ENCODE measurements at regions not wholly inside any gene's neighbourhood (a gene's known extent, or its start where the extent isn't known, plus 50 kb on each side); places are given as distances from the start of the nearest gene placed in this dataset.

DNA sequence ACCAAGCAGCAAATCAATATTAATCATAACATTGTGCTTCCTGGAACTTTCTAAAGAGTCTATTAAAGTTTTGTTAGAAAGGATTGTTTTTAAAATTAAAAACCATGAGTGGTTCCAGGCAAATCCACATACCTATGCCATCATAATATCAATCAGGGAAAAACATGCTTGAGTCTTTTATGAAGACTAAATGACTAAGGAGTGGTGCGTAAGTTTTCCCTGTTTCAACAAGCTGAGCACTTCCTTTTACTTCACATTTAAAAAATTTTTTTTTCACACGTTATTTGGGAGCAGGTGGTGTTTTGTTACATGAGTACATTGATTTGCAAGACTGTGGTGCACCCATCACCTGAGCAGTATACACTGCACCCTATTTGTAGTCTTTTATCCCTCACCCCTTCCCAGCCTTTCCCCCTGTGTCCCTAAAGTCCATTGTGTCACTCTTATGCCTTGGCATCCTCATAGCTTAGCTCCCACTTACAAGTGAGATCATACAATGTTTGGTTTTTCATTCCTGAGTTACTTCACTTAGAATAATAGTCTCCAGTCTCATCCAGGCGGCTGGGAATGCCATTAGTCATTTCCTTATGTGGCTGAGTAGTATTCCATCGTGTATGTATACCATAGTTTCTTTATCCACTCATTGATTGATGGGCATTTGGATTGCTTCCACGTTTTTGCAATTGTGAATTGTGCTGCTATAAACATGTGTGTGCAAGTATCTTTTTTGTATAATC, 1190.3 kb upstream of the RAG2 start:
- DNase-seq (ENCODE audit: low read depth in 2 of 2): no peak

DNA sequence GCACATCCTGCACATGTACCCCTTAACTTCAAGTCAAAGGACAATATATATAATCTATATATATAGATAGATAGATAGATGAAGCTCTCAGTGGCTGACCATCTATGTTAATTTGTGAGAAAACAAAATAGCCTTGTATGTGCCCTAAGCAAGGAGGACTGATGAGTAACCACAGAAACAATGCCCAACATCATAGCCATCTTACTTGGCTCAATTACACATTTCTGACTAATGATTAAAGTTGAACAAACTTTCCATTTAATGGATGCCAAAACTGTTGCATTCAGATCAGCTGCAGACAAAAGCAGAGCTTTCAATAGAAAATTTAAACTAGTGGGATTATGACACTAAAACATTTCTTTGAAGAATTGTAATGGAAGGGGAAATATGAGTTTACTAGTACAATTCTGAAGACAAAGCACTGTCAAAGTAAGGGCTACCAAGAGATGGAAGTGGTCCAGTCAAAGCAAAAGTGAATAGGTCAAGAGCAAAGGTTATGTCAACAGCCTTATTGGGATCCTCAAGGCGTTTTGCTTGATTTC, 1188.2 kb upstream of the RAG2 start:
- DNase-seq (ENCODE audit: low read depth in 2 of 2): no peak

DNA sequence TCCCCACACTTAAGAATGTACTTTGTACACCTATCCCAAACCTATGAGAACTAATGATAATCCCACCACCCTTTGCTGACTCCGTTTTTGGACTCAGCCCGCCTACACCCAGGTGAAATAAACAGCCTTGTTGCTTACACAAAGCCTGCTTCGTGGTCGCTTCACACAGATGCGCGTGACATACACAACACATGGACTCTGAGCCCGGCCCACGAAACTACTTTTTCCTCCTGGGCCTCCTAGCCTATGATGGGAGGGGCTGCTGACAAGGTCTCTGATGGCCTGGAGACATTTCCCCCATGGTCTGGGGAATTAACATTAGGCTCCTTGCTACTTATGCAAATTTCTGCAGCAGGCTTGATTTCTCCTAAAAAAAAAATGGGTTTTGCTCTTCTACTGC, 1176.4 kb upstream of the RAG2 start:
- DNase-seq (ENCODE audit: low read depth in 2 of 2): no peak

DNA sequence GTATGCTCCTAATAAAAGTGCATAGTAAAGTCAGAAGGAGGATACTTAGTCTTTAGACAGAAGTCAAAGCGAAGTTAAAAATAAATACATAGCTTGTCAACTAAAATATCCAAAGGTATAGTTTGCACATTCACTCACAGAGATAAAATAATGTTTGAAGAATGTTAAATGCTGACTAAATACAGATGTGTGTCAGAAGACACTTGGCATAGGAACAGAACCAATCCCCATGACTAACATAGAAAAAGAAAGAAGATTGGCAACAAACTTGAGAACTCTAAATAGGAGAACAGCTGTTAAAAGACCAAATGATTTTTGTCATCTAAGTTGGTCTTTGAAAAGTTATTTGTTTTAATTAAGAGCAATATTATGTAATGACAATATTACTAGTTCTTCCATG, 1172.1 kb upstream of the RAG2 start:
- DNase-seq (ENCODE audit: low read depth in 2 of 2): no peak

DNA sequence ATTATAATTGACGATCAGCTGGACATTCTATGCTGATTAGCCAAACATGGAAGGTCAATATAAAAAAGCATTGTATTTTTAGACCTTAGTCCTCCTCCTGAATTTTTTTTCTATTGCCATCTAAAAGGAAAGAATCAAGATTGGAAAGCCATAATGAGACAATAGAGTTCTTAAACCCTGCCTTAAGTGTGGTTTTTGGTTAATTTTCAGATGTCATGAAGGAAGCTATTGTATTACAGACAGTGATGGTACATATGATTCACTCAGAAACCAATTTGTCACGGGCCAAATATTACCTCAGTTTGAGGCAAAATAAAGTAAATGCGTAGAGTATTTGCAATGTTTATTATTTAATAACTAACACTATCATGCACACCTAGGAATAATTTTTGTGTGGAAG, 1164.0 kb upstream of the RAG2 start:
- DNase-seq (ENCODE audit: low read depth in 2 of 2): no peak

DNA sequence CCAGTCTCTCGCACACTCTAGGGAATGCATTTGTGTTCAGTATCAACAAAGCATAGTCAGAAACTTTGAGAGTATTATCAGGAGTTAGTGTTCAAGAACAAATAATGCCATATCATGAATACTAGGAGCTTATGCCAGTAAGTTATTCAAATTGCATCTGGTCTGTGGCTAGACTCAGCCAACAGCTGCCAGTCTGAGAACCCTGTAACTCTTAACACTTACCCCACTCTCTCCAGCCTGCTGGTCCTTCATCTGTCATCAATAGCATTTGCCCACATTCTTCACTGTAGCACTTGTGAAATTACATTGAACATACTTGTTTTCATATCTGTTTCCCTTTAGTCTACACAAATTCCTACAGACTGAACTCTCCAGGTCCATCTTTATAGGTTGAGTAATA, 1157.5 kb upstream of the RAG2 start:
- no peak for DNase-seq (ENCODE audit: low read depth in 2 of 2)

DNA sequence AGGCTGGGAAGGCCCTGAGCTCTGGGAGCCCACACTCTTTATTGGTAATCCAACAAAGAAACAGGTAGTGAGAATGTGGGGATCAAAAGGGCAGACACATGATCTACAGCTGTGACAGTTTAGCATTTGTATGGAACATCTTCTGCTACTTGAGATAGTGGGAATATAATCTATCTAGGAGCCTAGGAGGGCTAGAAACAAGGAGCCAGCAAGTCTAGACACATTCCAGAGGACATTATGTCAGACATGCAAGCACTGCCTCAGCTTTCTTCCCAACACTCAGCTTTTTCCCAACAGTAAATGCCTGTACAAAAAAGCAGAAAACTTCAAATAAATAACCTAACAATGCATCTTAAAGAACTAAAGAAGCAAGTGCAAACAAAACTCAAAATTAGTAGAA, 1150.6 kb upstream of the RAG2 start:
- no peak for DNase-seq (ENCODE audit: low read depth in 2 of 2)

DNA sequence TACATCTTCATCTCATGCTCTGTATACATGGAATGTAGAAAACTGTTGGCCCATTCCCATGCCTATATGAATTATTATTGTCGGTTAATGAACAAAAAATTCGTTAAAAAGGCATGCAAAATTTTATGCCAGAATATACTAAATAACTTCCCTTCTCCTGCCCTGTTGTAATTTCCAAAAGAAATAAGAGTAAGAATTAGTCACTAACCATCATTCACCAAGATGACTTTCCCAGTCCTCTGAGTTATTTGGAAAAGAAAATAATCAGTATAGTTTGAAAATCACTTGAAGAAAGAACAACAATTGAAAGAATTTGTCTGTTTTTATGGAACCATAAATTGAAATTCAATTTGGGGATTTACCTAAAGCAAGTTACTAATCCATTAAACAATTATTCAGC, 1149.1 kb upstream of the RAG2 start:
- DNase-seq (ENCODE audit: low read depth in 2 of 2): no peak

DNA sequence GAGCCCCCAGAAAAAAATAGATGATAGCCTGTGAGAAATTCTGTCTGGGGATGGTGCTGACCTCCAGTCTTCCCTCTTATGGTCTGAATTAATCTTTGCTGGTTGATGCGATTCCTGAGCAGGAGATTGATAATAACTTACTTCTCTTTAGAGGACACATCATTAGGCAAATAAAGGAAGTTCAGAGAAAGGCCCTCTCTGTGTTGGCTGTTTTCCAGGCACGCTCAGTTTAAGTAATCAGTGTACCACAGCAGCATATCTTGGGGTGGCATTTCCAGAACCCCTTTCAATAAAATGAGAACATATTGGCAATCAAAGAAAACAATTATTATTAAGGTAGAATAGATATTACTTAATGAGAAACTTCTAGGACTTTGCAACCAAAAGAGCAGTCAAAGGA, 1129.3 kb upstream of the RAG2 start:
- DNase-seq (ENCODE audit: low read depth in 2 of 2): no peak

DNA sequence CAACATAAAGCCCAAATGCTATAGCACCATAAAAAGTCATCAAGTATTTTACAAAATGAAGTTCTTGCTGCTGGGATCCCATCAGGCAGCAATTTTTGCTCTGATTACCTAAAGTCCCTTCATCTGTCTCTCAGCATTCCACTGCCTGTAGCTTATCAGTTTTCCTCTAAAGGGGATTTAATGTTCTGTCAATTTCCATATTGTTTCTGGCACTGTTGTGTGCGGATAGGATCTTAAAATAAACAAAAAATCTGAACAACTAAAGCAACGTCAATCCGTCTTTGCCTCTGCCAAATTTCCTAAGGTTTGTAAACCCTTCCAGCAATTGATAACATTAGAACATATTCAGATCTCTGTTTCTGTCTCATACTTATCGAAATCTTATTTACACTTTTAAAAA, 1126.3 kb upstream of the RAG2 start:
- no peak for DNase-seq (ENCODE audit: low read depth in 2 of 2)

DNA sequence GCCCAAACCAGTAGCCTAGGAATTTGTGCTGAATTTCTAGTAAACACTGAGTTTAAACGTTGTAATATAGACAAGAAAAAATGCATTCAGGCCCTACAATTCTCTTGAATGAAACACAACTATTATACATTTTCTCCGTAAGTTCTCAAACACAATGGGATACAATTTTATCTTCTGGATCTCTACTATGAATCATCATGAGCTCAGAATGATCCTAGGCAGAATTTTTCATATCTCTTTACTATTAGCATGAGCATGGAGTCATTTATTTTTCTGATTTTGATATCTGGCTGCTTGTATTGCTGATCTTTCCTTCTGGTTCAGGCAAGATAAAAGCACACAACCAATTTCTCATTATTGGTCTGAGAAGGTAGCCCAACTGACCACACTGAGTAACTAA, 1123.4 kb upstream of the RAG2 start:
- no peak for DNase-seq (ENCODE audit: low read depth in 2 of 2)

DNA sequence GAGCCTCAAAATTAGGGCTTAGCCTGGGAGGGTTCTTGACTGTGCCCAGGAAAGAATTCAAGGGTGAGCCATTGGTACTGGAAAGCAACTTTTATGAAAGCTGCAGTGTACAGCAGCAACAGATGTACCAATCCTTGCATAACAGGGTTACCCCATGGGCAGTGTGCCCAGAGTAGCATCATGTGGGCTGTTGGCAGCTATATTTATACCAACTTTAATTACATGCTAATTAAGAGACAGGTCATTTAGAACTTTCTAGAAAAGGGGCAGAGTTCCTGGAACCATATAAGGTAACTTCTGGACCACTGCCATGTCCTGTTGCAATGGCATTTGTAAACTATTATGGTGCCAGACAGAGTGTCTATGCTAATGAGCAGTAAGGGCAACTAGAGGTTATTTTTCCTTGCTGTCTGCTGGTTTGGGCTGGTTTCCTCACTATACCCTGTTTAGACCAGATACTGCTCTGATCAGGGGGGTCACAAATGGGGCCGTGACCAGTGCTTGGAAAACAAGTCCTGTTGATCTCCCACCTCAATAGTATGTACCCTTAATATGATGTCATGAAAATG, 1120.5 kb upstream of the RAG2 start:
- no peak for DNase-seq (ENCODE audit: low read depth in 2 of 2)

DNA sequence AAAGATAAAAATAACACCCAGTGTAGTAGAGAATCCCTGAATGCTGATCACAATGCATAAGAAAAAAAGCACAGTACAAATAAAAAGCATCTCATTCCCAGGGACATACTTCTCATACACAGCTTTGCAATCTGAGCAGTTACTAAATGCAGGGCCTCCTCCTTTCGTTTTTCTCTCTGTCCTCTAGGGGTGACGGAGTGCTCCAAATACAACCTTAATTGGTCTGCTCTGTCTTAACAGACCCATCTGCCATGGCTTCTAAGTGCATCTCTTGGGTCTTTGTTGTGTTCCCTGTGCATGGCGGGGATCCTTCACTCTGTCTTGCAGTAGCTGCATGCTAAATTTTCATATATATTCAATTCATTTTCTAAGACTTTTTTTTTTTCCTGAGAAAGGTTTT, 1114.2 kb upstream of the RAG2 start:
- no peak for DNase-seq (ENCODE audit: low read depth in 2 of 2)

DNA sequence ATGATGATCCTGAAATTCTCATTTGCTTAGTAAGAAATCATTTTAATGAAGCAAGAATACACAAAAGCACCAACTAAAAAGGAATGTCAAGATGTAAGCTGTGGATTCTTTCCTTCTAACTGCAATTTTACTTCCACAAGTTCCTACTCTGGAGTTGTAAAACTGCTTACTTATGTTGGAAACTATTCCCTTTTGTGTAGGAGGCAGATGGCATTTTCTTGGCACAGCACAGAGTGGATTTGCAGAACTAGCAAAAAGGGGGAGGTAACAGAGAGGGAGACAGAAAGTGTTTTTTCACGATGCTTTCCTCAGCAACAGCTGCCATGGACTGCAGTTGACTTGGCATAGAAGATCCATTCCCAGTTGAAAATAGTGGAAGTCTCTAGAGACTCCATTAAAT, 1112.0 kb upstream of the RAG2 start:
- DNase-seq (ENCODE audit: low read depth in 2 of 2): no peak

DNA sequence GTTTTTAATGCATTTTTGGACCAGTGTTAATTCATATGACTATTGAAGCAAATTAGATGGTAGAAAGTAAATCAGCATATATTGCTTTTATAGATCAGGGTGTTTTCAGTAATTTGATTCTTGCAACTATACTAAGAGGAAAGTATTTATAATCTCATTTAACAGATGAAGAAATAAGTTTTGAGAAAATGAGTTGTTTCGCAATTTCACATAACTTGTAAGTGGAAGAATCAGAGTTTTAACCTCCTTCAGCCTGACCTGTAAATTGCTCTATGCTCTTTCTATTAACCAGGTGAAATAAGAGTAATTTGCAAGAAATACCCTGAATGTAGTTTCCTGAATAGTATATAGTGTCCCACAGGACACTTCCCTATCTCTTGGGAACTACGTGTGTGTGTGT, 1106.8 kb upstream of the RAG2 start:
- DNase-seq (ENCODE audit: low read depth in 2 of 2): no peak

DNA sequence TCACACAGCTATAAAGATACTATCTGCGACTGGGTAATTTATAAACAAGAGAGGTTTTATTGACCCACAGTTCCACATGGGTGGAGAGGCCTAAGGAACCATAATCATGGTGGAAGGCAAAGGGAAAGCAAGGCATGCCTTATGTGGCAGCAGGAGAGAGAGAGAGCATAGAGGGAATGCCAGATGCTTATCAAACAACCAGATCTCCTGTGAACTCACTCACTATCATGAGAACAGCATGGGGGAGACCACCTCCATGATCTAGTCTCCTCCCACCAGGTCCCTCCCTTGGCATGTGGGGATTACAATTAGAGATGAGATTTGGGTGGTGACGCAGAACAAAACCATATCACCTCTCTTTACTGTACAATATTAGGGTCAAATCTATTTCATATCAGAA, 1101.6 kb upstream of the RAG2 start:
- DNase-seq (ENCODE audit: low read depth in 2 of 2): no peak

DNA sequence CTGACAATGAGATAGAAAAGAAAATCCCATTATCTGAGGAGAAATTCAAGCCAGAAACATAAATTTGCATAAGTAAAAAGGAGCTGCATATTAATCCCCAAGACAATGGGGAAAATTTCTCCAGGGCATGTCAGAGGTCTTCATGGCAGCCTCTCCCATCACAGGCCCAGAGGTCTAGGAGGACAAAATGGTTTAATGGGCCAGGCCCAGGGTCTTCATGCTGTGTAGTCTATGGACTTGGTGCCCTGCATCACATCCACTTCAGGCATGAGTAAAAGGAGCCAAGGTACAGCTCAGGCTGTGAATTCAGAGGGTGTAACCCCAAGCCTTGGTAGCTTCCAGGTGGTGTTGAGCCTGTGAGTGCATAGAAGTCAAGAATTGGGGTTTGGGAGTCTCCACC, 1097.2 kb upstream of the RAG2 start:
- no peak for DNase-seq (ENCODE audit: low read depth in 2 of 2)

DNA sequence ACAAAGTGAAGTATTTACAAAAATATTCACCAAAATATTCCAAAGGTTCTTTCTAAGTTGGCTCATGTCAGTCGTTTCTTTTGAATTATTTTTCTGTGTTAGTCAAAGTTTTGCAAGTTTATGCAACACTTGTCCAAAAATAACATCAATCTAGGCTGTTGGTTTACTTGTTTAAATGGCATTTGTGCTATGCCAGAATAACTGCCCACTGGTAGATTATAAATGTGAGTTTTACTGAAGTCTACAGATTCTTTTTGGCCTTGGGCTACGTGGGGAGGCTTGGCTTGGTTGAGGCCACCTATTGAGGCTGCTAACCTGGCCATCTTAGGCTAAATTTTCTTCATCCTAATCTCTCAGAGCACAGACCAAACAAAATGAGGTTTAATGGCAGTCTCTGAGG, 1091.9 kb upstream of the RAG2 start:
- no peak for DNase-seq (ENCODE audit: low read depth in 2 of 2)

DNA sequence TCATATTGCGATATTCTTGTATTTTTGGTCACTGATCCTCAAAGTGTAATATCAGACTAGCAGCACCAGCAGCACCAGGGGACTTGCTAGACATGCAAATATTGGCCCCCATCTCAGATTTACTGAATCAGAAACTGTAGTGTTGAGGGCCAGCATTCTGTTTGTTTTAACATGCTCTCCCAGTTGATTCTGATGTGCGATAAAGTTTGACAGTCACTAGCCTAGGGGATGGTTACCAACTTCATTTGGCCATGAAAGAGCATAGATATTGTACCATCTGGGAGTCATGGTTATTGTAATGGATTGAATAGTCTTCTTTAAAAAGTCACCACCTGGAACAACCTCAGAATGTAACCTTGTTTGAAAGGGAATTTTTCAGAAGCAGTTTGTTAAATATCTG, 1090.4 kb upstream of the RAG2 start:
- no peak for DNase-seq (ENCODE audit: low read depth in 2 of 2)

DNA sequence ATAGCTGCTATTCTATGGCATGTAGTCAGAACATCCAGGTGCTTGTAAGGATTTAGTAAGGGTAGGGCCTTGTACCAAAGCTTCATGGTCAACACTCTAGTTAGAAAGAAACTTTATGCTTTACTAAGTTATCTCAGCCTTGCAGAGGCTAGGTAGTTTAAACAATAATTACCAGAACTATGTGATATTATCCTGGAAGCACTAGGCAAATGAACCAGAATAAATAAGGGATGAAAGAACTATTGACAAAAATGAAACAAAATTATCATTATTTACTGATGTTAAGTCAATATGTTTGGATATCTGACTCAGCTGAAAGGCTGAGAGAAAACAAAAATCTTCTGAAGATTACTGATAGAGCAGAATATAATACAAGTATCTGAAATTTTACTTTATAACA, 1089.1 kb upstream of the RAG2 start:
- DNase-seq (ENCODE audit: low read depth in 2 of 2): no peak

DNA sequence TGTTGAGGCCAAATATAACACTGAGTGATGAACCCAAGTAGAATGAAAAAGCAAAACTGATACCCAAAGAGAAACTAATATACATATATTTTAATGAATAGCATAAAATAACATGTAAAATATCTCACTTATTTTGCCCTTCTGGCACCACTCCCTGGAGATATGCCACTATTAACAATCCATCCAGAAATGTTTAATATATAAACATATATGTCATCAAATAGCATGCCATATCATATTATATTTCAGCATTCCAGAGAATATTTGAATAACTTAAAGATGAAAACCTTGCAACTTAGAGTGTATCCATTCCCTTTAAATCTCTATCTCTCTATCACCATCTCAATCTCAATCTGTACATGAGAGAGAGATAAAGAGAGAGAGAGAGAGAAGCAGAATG, 1073.3 kb upstream of the RAG2 start:
- DNase-seq (ENCODE audit: low read depth in 2 of 2): no peak

DNA sequence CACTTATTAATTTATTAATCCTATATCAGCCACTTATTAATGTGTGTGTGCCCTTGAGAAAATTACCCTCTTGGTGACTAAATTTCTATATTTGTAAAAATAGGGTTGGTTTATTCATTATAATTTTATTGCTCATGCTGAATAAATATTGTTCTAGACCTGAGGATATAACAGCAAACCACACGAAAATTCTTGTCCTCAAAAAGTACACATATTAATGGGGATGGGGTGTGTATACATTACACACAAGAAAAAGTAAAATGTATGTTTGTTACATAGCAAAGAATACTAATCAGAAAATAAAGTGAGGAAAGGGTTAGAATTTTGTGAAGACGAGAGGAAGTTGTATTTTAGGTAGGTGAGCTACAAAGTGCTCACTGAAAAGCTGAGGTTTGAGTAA, 1068.9 kb upstream of the RAG2 start:
- no peak for DNase-seq (ENCODE audit: low read depth in 2 of 2)

DNA sequence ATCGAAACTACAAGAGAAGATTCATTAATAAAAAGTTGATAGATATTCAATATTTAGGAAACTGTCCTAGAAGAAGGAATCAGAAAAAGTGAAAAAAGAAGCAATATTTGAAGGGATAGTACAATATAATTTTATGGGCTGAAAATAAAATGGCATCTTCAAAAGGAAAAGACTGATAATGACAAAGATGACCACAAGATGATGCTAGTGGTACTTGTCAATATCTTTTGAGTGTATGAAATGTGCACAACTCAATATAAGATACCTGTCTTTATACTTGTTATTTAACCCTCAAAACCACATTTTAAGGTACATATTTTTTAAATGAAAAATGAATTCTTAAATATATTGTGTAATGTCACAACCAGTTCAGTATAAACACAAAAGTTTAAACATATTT, 1059.6 kb upstream of the RAG2 start:
- no peak for DNase-seq (ENCODE audit: low read depth in 2 of 2)

DNA sequence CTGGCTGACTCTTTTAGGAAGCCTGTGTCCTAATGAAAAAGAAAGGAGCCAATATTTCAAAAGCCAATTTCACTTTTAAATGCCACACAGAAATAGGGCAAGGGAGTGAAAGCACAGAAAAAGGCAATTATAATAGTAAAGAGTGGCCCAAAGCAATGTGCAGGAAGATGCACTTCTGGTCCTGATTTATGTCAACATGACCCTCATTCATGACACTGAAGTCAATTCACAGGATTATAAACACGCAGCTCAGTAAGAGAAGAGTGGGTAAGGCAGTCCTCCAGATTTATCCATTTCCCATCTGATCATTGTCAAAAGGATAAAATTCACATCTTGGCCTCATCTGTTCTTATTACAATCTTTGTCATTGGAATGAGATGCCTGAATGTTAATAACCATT, 1049.7 kb upstream of the RAG2 start:
- no peak for DNase-seq (ENCODE audit: low read depth in 2 of 2)

All from dermis microvascular lymphatic vessel endothelial cell (primary cell).